Activated CD4-positive, alpha-beta T cell treated with anti-CD3 and anti-CD28 coated beads, Interleukin-2, amount 50 U/mL, for 24 hours (primary cell): ENCODE measurements at regions not wholly inside any gene's neighbourhood (a gene's known extent, or its start where the extent isn't known, plus 50 kb on each side); places are given as distances from the start of the nearest gene placed in this dataset.
"Not testable (repeated sequence)": the region's sequence is repeated elsewhere in the genome, so short reads cannot be mapped to it uniquely, and the experiment has no call there.

Experiments
- DNase-seq, 2 donors: peaks; one replicate each; pipeline ENCODE4 v3.0.0-alpha.2; 2020; ENCODE audit warnings: low read depth in 1 of 2, low spot score in 1 of 2

DNA sequence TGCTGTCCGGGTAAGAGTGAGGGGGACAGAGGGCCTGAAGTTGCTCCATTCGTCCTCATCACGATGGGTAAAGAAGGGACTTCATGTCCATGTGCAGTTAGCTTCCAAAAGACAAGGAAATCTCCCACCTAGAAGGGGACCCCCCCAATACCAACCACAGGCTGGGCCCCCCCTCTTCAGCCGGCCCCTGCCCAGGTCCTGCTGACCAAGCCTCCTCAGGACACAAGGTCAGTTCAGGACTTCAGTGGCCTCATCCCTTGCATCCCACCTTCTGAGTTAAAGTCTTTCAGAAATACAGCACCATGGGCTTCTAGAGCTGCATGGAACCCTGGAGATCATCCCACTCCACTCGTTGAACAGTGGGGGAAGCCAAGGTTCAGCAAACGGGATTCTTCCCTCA is 115.4 kb upstream of the ERG start:
- DNase-seq, result no peak

DNA sequence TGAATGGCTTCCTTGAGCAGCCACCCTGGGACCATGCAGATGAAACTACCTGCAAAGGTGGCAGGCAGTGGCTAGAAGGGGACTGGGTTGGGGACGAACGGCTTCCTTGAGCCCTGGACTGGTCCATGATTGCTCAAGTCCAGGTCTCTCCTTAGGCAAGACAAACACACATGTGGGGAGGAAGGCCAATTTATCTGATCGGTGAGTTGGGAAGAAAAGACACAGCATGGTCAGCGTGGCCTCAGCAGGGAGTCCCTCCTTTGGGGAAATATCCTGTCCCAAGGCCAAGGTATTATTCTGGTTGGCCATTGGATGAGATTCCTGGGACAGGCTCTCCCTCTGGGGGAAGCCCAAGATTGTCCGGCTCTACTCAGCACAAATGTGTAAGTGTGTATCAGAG is 116.3 kb upstream of the ERG start:
- DNase-seq, result no peak

- no peak for DNase-seq
Measured at GRCh38 chr21:38619480-38619879, 121.2 kb upstream of the ERG start.

- DNase-seq, result no peak
Measured at GRCh38 chr21:38619992-38620479, 121.8 kb upstream of the ERG start.

- no peak for DNase-seq
Measured at GRCh38 chr21:38621132-38621531, 122.9 kb upstream of the ERG start.

DNA sequence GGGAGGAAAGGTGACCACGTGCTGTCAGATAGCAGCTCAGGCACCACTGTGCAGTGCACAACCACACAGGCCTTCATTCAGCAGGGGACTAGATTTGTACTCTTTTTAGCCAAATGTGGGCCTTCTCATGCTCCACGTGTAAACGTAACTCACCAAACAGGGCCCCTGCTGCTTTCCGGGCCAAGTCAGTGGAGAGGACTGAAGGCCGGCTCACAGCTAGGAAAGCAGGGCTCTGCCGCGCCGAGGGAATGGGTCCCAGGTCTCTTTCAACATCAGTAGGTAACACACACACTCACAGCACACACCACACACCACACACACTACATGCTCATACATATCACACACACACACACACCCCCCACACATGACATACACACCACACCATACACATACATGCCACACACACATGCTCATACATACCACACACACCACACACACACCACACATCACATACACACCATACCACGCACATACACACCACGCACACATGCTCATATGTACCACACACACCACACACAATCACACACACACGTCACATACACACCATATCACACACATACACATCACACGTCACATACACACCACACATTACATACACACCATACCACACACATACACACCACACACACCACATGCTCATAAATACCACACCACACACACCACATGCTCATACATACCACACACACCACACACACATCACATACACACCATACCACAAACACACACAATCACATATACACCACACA is 124.0 kb upstream of the ERG start:
- no peak for DNase-seq

- DNase-seq, result no peak
Measured at GRCh38 chr21:38622827-38623209, 124.5 kb upstream of the ERG start.

DNA sequence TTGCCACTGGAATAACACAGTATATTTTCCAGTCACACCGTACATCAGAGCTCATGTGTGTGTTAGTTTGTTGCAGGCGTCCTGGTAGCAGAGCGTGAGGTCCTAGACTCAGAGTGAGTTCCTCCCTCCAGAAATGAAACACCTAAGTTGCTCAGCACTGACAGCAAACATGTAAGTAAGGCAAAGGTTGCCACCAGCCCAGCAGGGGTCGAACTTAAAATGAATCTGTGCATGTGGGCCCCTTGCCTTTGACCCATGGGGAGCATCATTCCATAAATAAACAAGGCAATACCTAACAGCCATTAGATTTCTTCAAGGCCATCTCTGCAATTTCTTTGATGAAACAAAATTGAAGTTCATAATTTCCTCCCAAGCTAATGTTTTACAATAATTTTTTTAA is 125.3 kb upstream of the ERG start:
- no peak for DNase-seq

DNA sequence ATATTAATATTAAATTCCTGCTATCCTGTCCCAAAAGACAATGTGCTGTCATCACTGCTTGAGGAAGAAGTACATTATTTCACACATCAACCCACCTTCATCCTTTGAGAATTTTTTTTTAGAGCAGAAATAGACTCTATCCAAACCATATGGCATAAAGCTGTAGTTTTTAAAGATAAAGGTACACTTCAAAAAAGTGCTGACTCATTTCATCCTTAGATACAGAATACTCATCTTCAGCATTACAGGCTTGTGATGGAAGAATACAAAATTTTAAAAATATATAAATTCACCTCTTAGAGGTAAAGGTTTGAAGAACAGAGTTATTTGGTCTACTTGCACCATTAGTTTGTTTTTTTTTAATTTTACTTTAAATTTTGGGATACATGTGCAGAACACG is 126.7 kb upstream of the ERG start:
- DNase-seq, result no peak

- DNase-seq, result no peak
Measured at GRCh38 chr21:38626306-38626705, 128.0 kb upstream of the ERG start.

DNA sequence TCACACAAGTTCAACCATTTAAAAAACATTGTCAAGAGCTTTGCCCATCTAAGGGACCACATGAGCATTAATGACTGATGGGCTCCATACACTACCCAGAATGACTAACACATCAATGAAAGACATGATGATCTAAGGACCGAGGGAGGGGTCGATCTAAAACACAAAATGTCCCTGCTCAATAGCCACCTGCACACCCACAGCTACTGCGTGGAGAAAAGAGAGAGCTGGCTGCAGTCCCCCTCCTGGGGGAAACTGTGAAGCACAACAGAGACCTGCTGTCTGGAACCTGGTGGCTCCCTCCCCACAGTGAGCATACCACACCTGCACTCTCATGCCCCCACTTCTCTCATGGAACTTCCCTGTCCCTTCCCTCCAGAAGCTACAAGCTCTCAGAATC is 130.1 kb upstream of the ERG start:
- DNase-seq, result no peak

DNA sequence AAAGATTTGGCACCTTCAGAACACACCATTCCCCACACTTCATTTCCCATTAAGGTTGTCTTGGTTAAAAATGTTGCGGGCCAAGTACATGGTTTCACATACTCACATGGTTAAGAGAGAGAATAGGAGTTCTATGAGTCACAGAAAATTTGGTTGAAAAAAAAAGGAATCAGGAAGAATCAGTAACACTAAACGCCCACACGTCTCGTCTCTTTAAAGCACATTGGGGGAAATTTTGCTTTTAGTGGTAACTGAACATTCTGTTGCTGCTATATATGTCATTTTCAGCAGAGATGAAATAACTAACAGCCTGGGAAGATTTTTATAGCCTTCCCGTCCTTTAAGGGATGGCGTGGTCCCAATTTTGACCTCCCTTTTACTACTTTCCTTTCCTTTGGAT is 132.9 kb upstream of the ERG start:
- no peak for DNase-seq

DNA sequence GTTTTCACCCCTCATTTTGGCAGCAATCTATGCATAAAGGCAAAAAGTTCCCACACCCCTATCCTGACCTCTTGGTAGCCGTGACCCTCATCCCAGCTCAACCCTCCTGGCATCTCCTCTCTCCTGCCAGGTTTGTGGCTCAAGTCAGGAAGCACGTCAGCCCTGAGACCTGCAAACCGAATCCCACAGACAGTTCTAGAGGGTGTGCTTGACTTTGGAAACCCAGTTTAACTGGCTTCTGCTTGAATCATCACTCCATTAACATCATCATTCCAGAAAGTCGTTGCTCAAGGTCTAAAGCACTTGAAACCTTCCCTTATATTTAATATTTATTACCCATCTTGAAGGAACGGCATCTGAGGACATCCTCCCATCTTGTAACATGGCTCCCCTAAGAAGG is 133.4 kb upstream of the ERG start:
- DNase-seq, result no peak

GRCh38 chr21:38637161-38637560 is 138.9 kb upstream of the ERG start:
- no peak for DNase-seq

DNA sequence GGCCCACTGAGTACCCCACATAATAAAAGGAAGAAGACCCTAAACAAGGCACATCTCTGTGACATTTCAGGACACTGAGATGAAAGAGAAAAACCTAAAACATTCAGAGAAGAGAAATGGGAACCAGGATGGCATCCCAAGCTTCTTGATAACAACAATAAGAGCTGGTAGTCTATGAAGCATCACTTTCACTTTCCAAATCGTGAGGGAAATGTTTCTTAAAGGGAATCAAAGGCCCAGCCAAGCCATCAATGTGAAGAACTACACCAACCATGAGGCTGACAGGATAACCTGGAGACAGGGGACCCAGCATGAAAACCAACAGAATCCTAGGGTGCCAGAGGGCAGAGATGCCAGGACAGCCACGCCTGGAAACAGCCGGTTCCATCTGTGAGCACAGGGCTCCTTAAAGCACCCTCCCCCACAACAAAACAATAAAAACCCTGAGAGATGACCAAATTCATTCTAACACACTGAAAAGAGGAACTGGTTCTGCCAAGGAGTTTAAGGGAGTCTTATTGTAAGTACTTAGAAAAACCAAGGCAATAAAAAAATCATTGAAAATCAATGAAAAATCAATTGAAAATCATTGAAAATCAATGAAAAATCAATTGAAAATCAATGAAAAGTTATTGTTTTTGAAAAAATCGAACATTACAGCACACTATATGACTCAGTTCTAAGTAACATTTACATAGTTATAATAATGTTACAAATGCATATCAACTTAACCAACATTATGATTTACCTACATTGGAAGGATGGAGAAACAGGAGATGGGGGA is 141.5 kb upstream of the ERG start:
- no peak for DNase-seq

- not testable (repeated sequence) for DNase-seq
Measured at GRCh38 chr21:38640355-38640742, 142.1 kb upstream of the ERG start.

- no peak for DNase-seq
Measured at GRCh38 chr21:38643404-38644023, 145.2 kb upstream of the ERG start.

- DNase-seq, result no peak
Measured at GRCh38 chr21:38645282-38645681, 147.0 kb upstream of the ERG start.

GRCh38 chr21:38646213-38646837 is 148.0 kb upstream of the ERG start:
- no peak for DNase-seq

GRCh38 chr21:38649120-38649519 is 150.8 kb upstream of the ERG start:
- no peak for DNase-seq

GRCh38 chr21:38651570-38651969 is 153.3 kb upstream of the ERG start:
- no peak for DNase-seq

- DNase-seq, result no peak
Measured at GRCh38 chr21:38652396-38652795, 153.3 kb upstream of the ETS2 start.
